B cell (primary cell): ENCODE measurements at regions not wholly inside any gene's neighbourhood (a gene's known extent, or its start where the extent isn't known, plus 50 kb on each side); places are given as distances from the start of the nearest gene placed in this dataset.

Experiments used
- EZH2 ChIP-seq: IDR thresholded peaks from 2 replicates; pipeline ENCODE4 v1.6.1; 2012; ENCODE audit warnings: borderline replicate concordance, low read depth, mild to moderate bottlenecking, moderate library complexity, low read length; ENCODE audit not compliant: insufficient read depth, poor library complexity, severe bottlenecking
- TF ChIP-seq, protein P1 (sequence below): fragments of 200-600 bp; IDR thresholded peaks from one replicate; pipeline ENCODE4 v1.8.0; 2022; ENCODE audit warnings: antibody characterized with exemption, mild to moderate bottlenecking

DNA sequence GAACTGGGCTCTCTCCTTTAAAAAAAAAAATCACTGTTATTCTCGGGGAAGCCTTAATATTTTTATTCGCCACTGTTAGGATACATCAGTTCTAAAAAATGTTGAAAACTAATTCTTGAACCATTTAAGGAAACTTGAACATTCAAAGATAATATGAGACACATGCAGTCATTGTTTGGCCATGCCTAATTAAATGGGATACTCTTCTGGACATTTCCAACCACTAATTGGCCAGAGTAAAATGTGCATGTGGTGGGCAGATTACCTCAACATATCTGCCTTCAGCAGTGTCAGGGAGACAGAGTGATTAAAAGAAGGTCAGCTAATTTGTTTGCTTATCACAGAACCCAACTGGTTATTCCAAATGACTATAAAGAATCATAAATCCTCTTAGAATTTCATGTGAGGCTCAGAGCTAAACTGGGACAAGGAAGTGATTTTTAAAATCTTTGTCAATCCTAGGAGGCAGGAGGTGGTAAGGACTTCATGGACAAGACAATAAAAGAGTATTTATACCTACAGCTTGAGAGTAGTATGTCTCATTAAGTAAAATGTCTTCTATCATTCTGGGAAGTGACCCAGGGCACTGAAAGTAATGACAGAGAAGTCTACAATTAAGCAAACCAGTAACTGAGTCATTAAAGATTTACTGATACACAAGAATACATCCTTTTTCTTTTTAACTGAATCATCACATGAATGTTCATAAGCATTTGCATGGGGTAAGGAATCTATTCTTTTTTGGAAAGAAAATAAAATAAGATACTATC, 242.9 kb upstream of the TRPM3 start:
- TF ChIP-seq, protein P1, sequence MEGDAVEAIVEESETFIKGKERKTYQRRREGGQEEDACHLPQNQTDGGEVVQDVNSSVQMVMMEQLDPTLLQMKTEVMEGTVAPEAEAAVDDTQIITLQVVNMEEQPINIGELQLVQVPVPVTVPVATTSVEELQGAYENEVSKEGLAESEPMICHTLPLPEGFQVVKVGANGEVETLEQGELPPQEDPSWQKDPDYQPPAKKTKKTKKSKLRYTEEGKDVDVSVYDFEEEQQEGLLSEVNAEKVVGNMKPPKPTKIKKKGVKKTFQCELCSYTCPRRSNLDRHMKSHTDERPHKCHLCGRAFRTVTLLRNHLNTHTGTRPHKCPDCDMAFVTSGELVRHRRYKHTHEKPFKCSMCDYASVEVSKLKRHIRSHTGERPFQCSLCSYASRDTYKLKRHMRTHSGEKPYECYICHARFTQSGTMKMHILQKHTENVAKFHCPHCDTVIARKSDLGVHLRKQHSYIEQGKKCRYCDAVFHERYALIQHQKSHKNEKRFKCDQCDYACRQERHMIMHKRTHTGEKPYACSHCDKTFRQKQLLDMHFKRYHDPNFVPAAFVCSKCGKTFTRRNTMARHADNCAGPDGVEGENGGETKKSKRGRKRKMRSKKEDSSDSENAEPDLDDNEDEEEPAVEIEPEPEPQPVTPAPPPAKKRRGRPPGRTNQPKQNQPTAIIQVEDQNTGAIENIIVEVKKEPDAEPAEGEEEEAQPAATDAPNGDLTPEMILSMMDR: no peak
- TF ChIP-seq EZH2: no peak
